ENCODE measurements at regions not wholly inside any gene's neighbourhood (a gene's known extent, or its start where the extent isn't known, plus 50 kb on each side); places are given as distances from the start of the nearest gene placed in this dataset.

- DNase-seq: no peak
Observed at GRCh38 chr16:86963600-86964575, 353.3 kb downstream of the C16orf95 start.

- DNase-seq: no peak
Observed at GRCh38 chr16:86964796-86965241, 352.4 kb downstream of the C16orf95 start.

- DNase-seq: no peak
Observed at GRCh38 chr16:86965331-86965730, 351.9 kb downstream of the C16orf95 start.

GRCh38 chr16:86965840-86966550 lies 351.2 kb downstream of the C16orf95 start:
- DNase-seq: no peak

- no peak for DNase-seq
Observed at GRCh38 chr16:86966777-86967176, 350.4 kb downstream of the C16orf95 start.

- DNase-seq: no peak
Observed at GRCh38 chr16:86968866-86969265, 348.3 kb downstream of the C16orf95 start.

GRCh38 chr16:86969716-86970115 lies 347.5 kb downstream of the C16orf95 start:
- DNase-seq: no peak

- no peak for DNase-seq
Observed at GRCh38 chr16:86970279-86970678, 346.9 kb downstream of the C16orf95 start.

GRCh38 chr16:86970726-86971125 lies 346.5 kb downstream of the C16orf95 start:
- DNase-seq: no peak

- no peak for DNase-seq
Observed at GRCh38 chr16:86971251-86971650, 345.9 kb downstream of the C16orf95 start.

- DNase-seq: no peak
Observed at GRCh38 chr16:86974120-86974519, 343.1 kb downstream of the C16orf95 start.

- DNase-seq: no peak
Observed at GRCh38 chr16:86975445-86975844, 341.7 kb downstream of the C16orf95 start.

GRCh38 chr16:86977076-86977676 lies 340.0 kb downstream of the C16orf95 start:
- no peak for DNase-seq

GRCh38 chr16:86978445-86979030 lies 338.7 kb downstream of the C16orf95 start:
- DNase-seq: no peak

GRCh38 chr16:86979061-86979460 lies 338.1 kb downstream of the C16orf95 start:
- DNase-seq: no peak

GRCh38 chr16:86979984-86980553 lies 337.1 kb downstream of the C16orf95 start:
- DNase-seq: no peak

GRCh38 chr16:86980644-86981043 lies 336.5 kb downstream of the C16orf95 start:
- DNase-seq: no peak

GRCh38 chr16:86982347-86982596 lies 334.9 kb downstream of the C16orf95 start:
- DNase-seq: no peak

GRCh38 chr16:86982912-86983311 lies 334.3 kb downstream of the C16orf95 start:
- DNase-seq: no peak

- DNase-seq: no peak
Observed at GRCh38 chr16:86983621-86984020, 333.6 kb downstream of the C16orf95 start.

GRCh38 chr16:86984343-86984742 lies 332.8 kb downstream of the C16orf95 start:
- DNase-seq: no peak

- DNase-seq: no peak
Observed at GRCh38 chr16:86984991-86985647, 332.1 kb downstream of the C16orf95 start.

- DNase-seq: no peak
Observed at GRCh38 chr16:86985648-86986015, 331.6 kb downstream of the C16orf95 start.
